ENCODE measurements at regions not wholly inside any gene's neighbourhood (a gene's known extent, or its start where the extent isn't known, plus 50 kb on each side); places are given as distances from the start of the nearest gene placed in this dataset.

GRCh38 chr4:138698641-138699040 is 316.9 kb upstream of the NOCT start:
- H3K4me3 ChIP-seq (ENCODE audit: low read depth, low read length): no peak overlapping the region
- DNase-seq (ENCODE audit: low read depth): no peak
- no peak for TF ChIP-seq CTCF (conservative IDR thresholded peaks at IDR 0.05; ENCODE audit: low read depth, low read length)

GRCh38 chr4:138697851-138698250 is 317.7 kb upstream of the NOCT start:
- peak; percentile 44 for DNase-seq (ENCODE audit: low read depth)
- no peak for TF ChIP-seq CTCF (conservative IDR thresholded peaks at IDR 0.05; ENCODE audit: low read depth, low read length)
- no peak overlapping the region for H3K4me3 ChIP-seq (ENCODE audit: low read depth, low read length)

GRCh38 chr4:138696771-138697170 is 318.8 kb upstream of the NOCT start:
- H3K4me3 ChIP-seq (ENCODE audit: low read depth, low read length): no peak overlapping the region
- no peak for TF ChIP-seq CTCF (conservative IDR thresholded peaks at IDR 0.05; ENCODE audit: low read depth, low read length)
- DNase-seq (ENCODE audit: low read depth): no peak

- no peak for DNase-seq (ENCODE audit: low read depth)
- TF ChIP-seq CTCF (conservative IDR thresholded peaks at IDR 0.05; ENCODE audit: low read depth, low read length): no peak
- H3K4me3 ChIP-seq (ENCODE audit: low read depth, low read length): no peak overlapping the region
Measured at GRCh38 chr4:138696058-138696457, 319.5 kb upstream of the NOCT start.

GRCh38 chr4:138693526-138693925 is 322.1 kb upstream of the NOCT start:
- no peak for TF ChIP-seq CTCF (conservative IDR thresholded peaks at IDR 0.05; ENCODE audit: low read depth, low read length)
- no peak for DNase-seq (ENCODE audit: low read depth)
- no peak overlapping the region for H3K4me3 ChIP-seq (ENCODE audit: low read depth, low read length)

- H3K4me3 ChIP-seq (ENCODE audit: low read depth, low read length): no peak overlapping the region
- TF ChIP-seq CTCF (conservative IDR thresholded peaks at IDR 0.05; ENCODE audit: low read depth, low read length): no peak
- DNase-seq (ENCODE audit: low read depth): no peak
Measured at GRCh38 chr4:138692411-138692810, 323.2 kb upstream of the NOCT start.

- TF ChIP-seq CTCF (conservative IDR thresholded peaks at IDR 0.05; ENCODE audit: low read depth, low read length): no peak
- DNase-seq (ENCODE audit: low read depth): no peak
- no peak overlapping the region for H3K4me3 ChIP-seq (ENCODE audit: low read depth, low read length)
Measured at GRCh38 chr4:138689593-138689992, 326.0 kb upstream of the NOCT start.

All from choroid plexus epithelial cell (primary cell).